Sigmoid colon (tissue), 4 donors: ENCODE measurements at regions not wholly inside any gene's neighbourhood (a gene's known extent, or its start where the extent isn't known, plus 50 kb on each side); places are given as distances from the start of the nearest gene placed in this dataset.

ENCODE experiments used
- CTCF ChIP-seq, 4 experiments: fragments of 450-650 bp in 3 of 4; fragments of 200-600 bp in 1 of 4; IDR thresholded peaks; one replicate each; pipeline ENCODE4 v1.5.1; 2016 to 2019; ENCODE audit warnings: antibody characterized with exemption in 4 of 4, mild to moderate bottlenecking in 3 of 4, moderate library complexity in 2 of 4
- EP300 ChIP-seq, 4 donors: sonication (generic); formaldehyde crosslinking; IDR thresholded peaks; one replicate each; pipeline ENCODE4 v1.6.1; 2017; ENCODE audit warnings: antibody characterized with exemption in 4 of 4
- POLR2A ChIP-seq, 2 donors: fragments of 450-650 bp; IDR thresholded peaks; one replicate each; pipeline ENCODE4 v1.6.1; 2016; ENCODE audit warnings: antibody characterized with exemption in 2 of 2, mild to moderate bottlenecking in 2 of 2, moderate library complexity in 2 of 2
- POLR2AphosphoS5 ChIP-seq, 4 donors: sonication (generic); formaldehyde crosslinking; IDR thresholded peaks; one replicate each; pipeline ENCODE4 v1.6.1; 2017; ENCODE audit warnings: antibody characterized with exemption in 4 of 4

- no peak for TF ChIP-seq CTCF (IDR thresholded peaks at IDR 0.05)
- TF ChIP-seq POLR2AphosphoS5 (IDR thresholded peaks at IDR 0.05): no peak
- TF ChIP-seq EP300 (IDR thresholded peaks at IDR 0.05): no peak
- no peak for TF ChIP-seq POLR2A (IDR thresholded peaks at IDR 0.05)
Measured at GRCh38 chr6:10302566-10303235, 112.2 kb downstream of the TFAP2A start.
